ELF-1 (cell line): ENCODE measurements at regions not wholly inside any gene's neighbourhood (a gene's known extent, or its start where the extent isn't known, plus 50 kb on each side); places are given as distances from the start of the nearest gene placed in this dataset.

Source experiments
- DNase-seq: peaks from one replicate; pipeline ENCODE4 v3.0.0-alpha.2; 2016; ENCODE audit warnings: low read depth, low spot score

- DNase-seq = no peak
These were observed 328.9 kb upstream of the TRPC7 start for GRCh38 chr5:136694258-136694657.

- DNase-seq = no peak
These were observed 324.2 kb upstream of the TRPC7 start for GRCh38 chr5:136689552-136689951.

- DNase-seq = peak; percentile 87
These were observed 321.0 kb upstream of the TRPC7 start for GRCh38 chr5:136686192-136686872.

- DNase-seq = no peak
These were observed 317.6 kb upstream of the TRPC7 start for GRCh38 chr5:136682986-136683385.

- no peak for DNase-seq
These were observed 313.9 kb upstream of the TRPC7 start for GRCh38 chr5:136679233-136679632.

- DNase-seq = no peak
These were observed 311.9 kb upstream of the TRPC7 start for GRCh38 chr5:136677217-136677616.

GRCh38 chr5:136676685-136677084 lies 311.3 kb upstream of the TRPC7 start:
- no peak for DNase-seq

- DNase-seq = no peak
These were observed 310.4 kb upstream of the TRPC7 start for GRCh38 chr5:136675769-136676168.

GRCh38 chr5:136674178-136674577 lies 308.8 kb upstream of the TRPC7 start:
- no peak for DNase-seq

GRCh38 chr5:136667789-136668188 lies 302.4 kb upstream of the TRPC7 start:
- DNase-seq = no peak

GRCh38 chr5:136666970-136667620 lies 301.8 kb upstream of the TRPC7 start:
- DNase-seq = no peak

GRCh38 chr5:136665331-136665730 lies 300.0 kb upstream of the TRPC7 start:
- no peak for DNase-seq

- DNase-seq = no peak
These were observed 295.7 kb upstream of the TRPC7 start for GRCh38 chr5:136661026-136661425.

- no peak for DNase-seq
These were observed 291.5 kb upstream of the TRPC7 start for GRCh38 chr5:136656811-136657210.

GRCh38 chr5:136655468-136655867 lies 290.1 kb upstream of the TRPC7 start:
- no peak for DNase-seq

- no peak for DNase-seq
These were observed 281.6 kb upstream of the TRPC7 start for GRCh38 chr5:136646915-136647314.

GRCh38 chr5:136642976-136643375 lies 277.6 kb upstream of the TRPC7 start:
- DNase-seq = no peak

- no peak for DNase-seq
These were observed 274.3 kb upstream of the TRPC7 start for GRCh38 chr5:136639616-136640015.

GRCh38 chr5:136638084-136638483 lies 272.7 kb upstream of the TRPC7 start:
- no peak for DNase-seq

GRCh38 chr5:136636001-136636400 lies 270.7 kb upstream of the TRPC7 start:
- DNase-seq = no peak

GRCh38 chr5:136631186-136631585 lies 265.8 kb upstream of the TRPC7 start:
- DNase-seq = no peak

GRCh38 chr5:136629125-136629792 lies 263.9 kb upstream of the TRPC7 start:
- DNase-seq = no peak

GRCh38 chr5:136626531-136626930 lies 261.2 kb upstream of the TRPC7 start:
- DNase-seq = no peak
